ENCODE measurements at regions not wholly inside any gene's neighbourhood (a gene's known extent, or its start where the extent isn't known, plus 50 kb on each side); places are given as distances from the start of the nearest gene placed in this dataset.

- H3K9ac ChIP-seq (ENCODE audit: control insufficient read depth, insufficient read depth, low read length), result no peak overlapping the region
- H3K4me2 ChIP-seq (ENCODE audit: control insufficient read depth, insufficient read depth), result no peak overlapping the region
- TF ChIP-seq CBX5 (IDR thresholded peaks at IDR 0.05; ENCODE audit: low read depth) (no peak), TCF7 (IDR thresholded peaks at IDR 0.05; ENCODE audit: borderline replicate concordance) (no peak), NFIC (IDR thresholded peaks at IDR 0.05; ENCODE audit: low read depth, low read length) (no peak), CHD1 (IDR thresholded peaks at IDR 0.05; ENCODE audit: low read depth, low read length) (no peak), SMARCA5 (IDR thresholded peaks at IDR 0.05) (no peak), SUZ12 (IDR thresholded peaks at IDR 0.05; ENCODE audit: unreplicated experiment) (no peak), NR2F1 (conservative IDR thresholded peaks at IDR 0.05) (no peak), RCOR1 (conservative IDR thresholded peaks at IDR 0.05; ENCODE audit: low read depth, low read length) (no peak), NBN (IDR thresholded peaks at IDR 0.05) (no peak), WRNIP1 (IDR thresholded peaks at IDR 0.05; ENCODE audit: borderline replicate concordance, low read depth, low read length) (no peak), RBBP5 (conservative IDR thresholded peaks at IDR 0.05) (no peak), RAD21 (IDR thresholded peaks at IDR 0.05; ENCODE audit: insufficient read depth, low read depth, low read length) (no peak), CHD4 (IDR thresholded peaks at IDR 0.05) (no peak)
- TF ChIP-seq, protein P1, sequence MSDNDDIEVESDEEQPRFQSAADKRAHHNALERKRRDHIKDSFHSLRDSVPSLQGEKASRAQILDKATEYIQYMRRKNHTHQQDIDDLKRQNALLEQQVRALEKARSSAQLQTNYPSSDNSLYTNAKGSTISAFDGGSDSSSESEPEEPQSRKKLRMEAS (IDR thresholded peaks at IDR 0.05; ENCODE audit: low read depth, low read length), result no peak
- 50% methylated on average over 2 of the region's 2 CpGs for WGBS (ENCODE audit: insufficient coverage, insufficient replicate concordance, low lambda C conversion rate, missing lambda C conversion rate)
- H3K27ac ChIP-seq (ENCODE audit: control insufficient read depth, insufficient read depth), result no peak overlapping the region
- H3K79me2 ChIP-seq (ENCODE audit: control insufficient read depth, insufficient read depth, low read length), result no peaks in the 10 kb centered on the region
- H3K4me1 ChIP-seq (ENCODE audit: control insufficient read depth, insufficient read depth, low read length), result no peaks in the 10 kb centered on the region
- H3K9me3 ChIP-seq (replicated peaks; ENCODE audit: control insufficient read depth, insufficient read depth, low read length), result no peaks in the 10 kb centered on the region; the same call in 2 of the 3 replicates
- no peak for DNase-seq (ENCODE audit: low read depth, low spot score)
- H3K4me3 ChIP-seq, result no peak overlapping the region
- CTCF ChIA-PET, result no interaction called here
- H3K36me3 ChIP-seq (ENCODE audit: control insufficient read depth in 2 of 2, insufficient read depth in 2 of 2, low read length in 1 of 2), result no peaks in the 10 kb centered on the region
- SMC1A ChIA-PET (ENCODE audit: uncharacterized antibody, unreplicated experiment), result no interaction called here
- H2AFZ ChIP-seq (ENCODE audit: control insufficient read depth, low read depth, low read length), result no peak overlapping the region
- BruUV-seq (replicated peaks), result no TSS peak
- RAD21 ChIA-PET (ENCODE audit: unreplicated experiment), result no interaction called here
- no peak for FAIRE-seq
- no peaks in the 10 kb centered on the region for H3K27me3 ChIP-seq (replicated peaks in 1 of 2; ENCODE audit: control insufficient read depth in 2 of 2, insufficient read depth in 2 of 2, low read length in 1 of 2)
- POLR2A ChIA-PET, result no interaction called here
- no peaks in the 10 kb centered on the region for H4K20me1 ChIP-seq (ENCODE audit: control insufficient read depth, insufficient read depth)
- no peak for ATAC-seq
- in situ Hi-C loops (cut with MboI) (no loop called here), intact Hi-C loops (cut with micrococcal nuclease; ENCODE audit: unreplicated experiment) (no loop called here)
Observed at GRCh38 chr10:29776246-29776645, 141.5 kb upstream of the SVIL start.
